WTC11 (cell line): ENCODE measurements at regions not wholly inside any gene's neighbourhood (a gene's known extent, or its start where the extent isn't known, plus 50 kb on each side); places are given as distances from the start of the nearest gene placed in this dataset.

ENCODE experiments used
- ATAC-seq: fragments of 200-7000 bp; cut with Tn5 transposase; 2 replicates; pipeline ENCODE4 v1.10.0; 2021; ENCODE audit warnings: mild to moderate bottlenecking, moderate library complexity
- CTCF ChIA-PET: fragments of 300-600 bp; sonication (Branson Sonifier 250); formaldehyde crosslinking; loops from one replicate; lab custom pipeline; 2021; ENCODE audit warnings: antibody characterized with exemption; lab: Charles Lee
- POLR2A ChIA-PET: fragments of 350-600 bp; sonication (Branson Sonifier 250); formaldehyde crosslinking; loops from one replicate; lab custom pipeline; 2021; ENCODE audit warnings: antibody characterized with exemption; lab: Charles Lee
- DNase-seq: peaks from one replicate; pipeline ENCODE4 v3.0.0; 2021; ENCODE audit warnings: low spot score
- H3K27ac Mint-ChIP-seq: 2 replicates; pipeline ENCODE4 v1.8.0; 2021; ENCODE audit warnings: mixed read lengths
- H3K27me3 Mint-ChIP-seq: 2 replicates; pipeline ENCODE4 v1.8.0; 2021; ENCODE audit warnings: low read depth, mild to moderate bottlenecking, moderate library complexity, mixed read lengths
- H3K36me3 Mint-ChIP-seq: 2 replicates; pipeline ENCODE4 v1.8.0; 2021; ENCODE audit warnings: mixed read lengths
- H3K4me1 Mint-ChIP-seq: 2 replicates; pipeline ENCODE4 v1.8.0; 2022; ENCODE audit warnings: mixed read lengths
- H3K4me3 Mint-ChIP-seq: 2 replicates; pipeline ENCODE4 v1.8.0; 2021; ENCODE audit warnings: mild to moderate bottlenecking, moderate library complexity, mixed read lengths
- H3K9me3 Mint-ChIP-seq: 2 replicates; pipeline ENCODE4 v1.8.0; 2021; ENCODE audit warnings: mixed read lengths
- ATF1 ChIP-seq: sonication (generic); formaldehyde crosslinking; IDR thresholded peaks from 2 replicates; pipeline ENCODE4 v1.8.1; 2023; ENCODE audit warnings: mild to moderate bottlenecking, moderate library complexity, missing genetic modification reagents
- ESRRA ChIP-seq: sonication (generic); formaldehyde crosslinking; IDR thresholded peaks from 2 replicates; pipeline ENCODE4 v1.8.1; 2022; ENCODE audit warnings: mild to moderate bottlenecking, missing genetic modification reagents, borderline replicate concordance
- ETV6 ChIP-seq: sonication (generic); formaldehyde crosslinking; IDR thresholded peaks from 2 replicates; pipeline ENCODE4 v1.8.1; 2022; ENCODE audit warnings: mild to moderate bottlenecking, missing genetic modification reagents
- FOXJ3 ChIP-seq: sonication (generic); formaldehyde crosslinking; IDR thresholded peaks from 2 replicates; pipeline ENCODE4 v1.9.0; 2021; ENCODE audit warnings: missing genetic modification reagents, mild to moderate bottlenecking, borderline replicate concordance
- FOXK1 ChIP-seq: sonication (generic); formaldehyde crosslinking; IDR thresholded peaks from 2 replicates; pipeline ENCODE4 v1.8.0; 2022; ENCODE audit warnings: mild to moderate bottlenecking, moderate library complexity, missing genetic modification reagents
- GABPB1 ChIP-seq: sonication (generic); formaldehyde crosslinking; IDR thresholded peaks from 2 replicates; pipeline ENCODE4 v1.8.1; 2023; ENCODE audit warnings: mild to moderate bottlenecking, missing genetic modification reagents
- HMGA2 ChIP-seq: fragments of 250-450 bp; sonication (Bioruptor Pico); IDR thresholded peaks from 2 replicates; pipeline ENCODE4 v1.4.0; 2021; ENCODE audit warnings: mild to moderate bottlenecking, moderate library complexity
- IRF2 ChIP-seq: sonication (generic); formaldehyde crosslinking; IDR thresholded peaks from 2 replicates; pipeline ENCODE4 v1.8.0; 2022; ENCODE audit warnings: low read depth, missing genetic modification reagents, borderline replicate concordance
- JUN ChIP-seq: sonication (generic); formaldehyde crosslinking; IDR thresholded peaks from 2 replicates; pipeline ENCODE4 v1.8.0; 2023; ENCODE audit warnings: mild to moderate bottlenecking, missing genetic modification reagents
- MYBL2 ChIP-seq: sonication (generic); formaldehyde crosslinking; IDR thresholded peaks from 2 replicates; pipeline ENCODE4 v1.8.1; 2023; ENCODE audit warnings: mild to moderate bottlenecking, moderate library complexity, missing genetic modification reagents
- NFYB ChIP-seq: sonication (generic); formaldehyde crosslinking; conservative IDR thresholded peaks from 2 replicates; pipeline ENCODE4 v1.8.0; 2022; ENCODE audit warnings: low read depth, missing genetic modification reagents
- NR1H2 ChIP-seq: sonication (generic); formaldehyde crosslinking; IDR thresholded peaks from 2 replicates; pipeline ENCODE4 v1.9.0; 2021; ENCODE audit warnings: mild to moderate bottlenecking, moderate library complexity, missing genetic modification reagents
- TCF7 ChIP-seq: sonication (generic); formaldehyde crosslinking; IDR thresholded peaks from 2 replicates; pipeline ENCODE4 v1.8.0; 2022; ENCODE audit warnings: mild to moderate bottlenecking, low read depth, missing genetic modification reagents, moderate library complexity
- ZBTB21 ChIP-seq: sonication (generic); formaldehyde crosslinking; IDR thresholded peaks from 2 replicates; pipeline ENCODE4 v1.8.1; 2023; ENCODE audit warnings: mild to moderate bottlenecking, missing genetic modification reagents, borderline replicate concordance
- ZNF138 ChIP-seq: sonication (generic); formaldehyde crosslinking; conservative IDR thresholded peaks from 2 replicates; pipeline ENCODE4 v1.8.1; 2022; ENCODE audit warnings: mild to moderate bottlenecking, moderate library complexity, missing genetic modification reagents
- ZNF232 ChIP-seq: sonication (generic); formaldehyde crosslinking; IDR thresholded peaks from 2 replicates; pipeline ENCODE4 v1.8.0; 2022; ENCODE audit warnings: mild to moderate bottlenecking, missing genetic modification reagents
- ZNF317 ChIP-seq: sonication (generic); formaldehyde crosslinking; IDR thresholded peaks from 2 replicates; pipeline ENCODE4 v1.8.1; 2023; ENCODE audit warnings: low read depth, mild to moderate bottlenecking, moderate library complexity, missing genetic modification reagents, borderline replicate concordance
- ZNF423 ChIP-seq: fragments of 250-450 bp; sonication (Bioruptor Pico); IDR thresholded peaks from 2 replicates; pipeline ENCODE4 v2.1.2; 2022; ENCODE audit warnings: mild to moderate bottlenecking, moderate library complexity
- ZNF671 ChIP-seq: fragments of 250-450 bp; sonication (Bioruptor Pico); IDR thresholded peaks from 2 replicates; pipeline ENCODE4 v1.8.0; 2021; ENCODE audit warnings: mild to moderate bottlenecking
- TF ChIP-seq, protein P1 (sequence below): sonication (generic); formaldehyde crosslinking; IDR thresholded peaks from 2 replicates; pipeline ENCODE4 v1.8.0; 2022; ENCODE audit warnings: mild to moderate bottlenecking, missing genetic modification reagents
- TF ChIP-seq, protein P2 (sequence below): sonication (generic); formaldehyde crosslinking; conservative IDR thresholded peaks from 2 replicates; pipeline ENCODE4 v1.8.1; 2023; ENCODE audit warnings: mild to moderate bottlenecking, low read depth, missing genetic modification reagents, moderate library complexity
- TF ChIP-seq, protein P3 (sequence below): sonication (generic); formaldehyde crosslinking; IDR thresholded peaks from 2 replicates; pipeline ENCODE4 v1.8.1; 2023; ENCODE audit warnings: mild to moderate bottlenecking, moderate library complexity, missing genetic modification reagents
- TF ChIP-seq, protein P4 (sequence below): sonication (generic); formaldehyde crosslinking; conservative IDR thresholded peaks from 2 replicates; pipeline ENCODE4 v1.8.1; 2022; ENCODE audit warnings: mild to moderate bottlenecking, missing genetic modification reagents
- TF ChIP-seq, protein P5 (sequence below): sonication (generic); formaldehyde crosslinking; IDR thresholded peaks from 2 replicates; pipeline ENCODE4 v1.8.1; 2022; ENCODE audit warnings: missing genetic modification reagents, borderline replicate concordance
- TF ChIP-seq, protein P6 (sequence below): sonication (generic); formaldehyde crosslinking; IDR thresholded peaks from 2 replicates; pipeline ENCODE4 v1.8.1; 2023; ENCODE audit warnings: mild to moderate bottlenecking, missing genetic modification reagents, moderate library complexity
- TF ChIP-seq, protein P7 (sequence below): fragments of 250-450 bp; sonication (Bioruptor Pico); IDR thresholded peaks from 2 replicates; pipeline ENCODE4 v1.9.0; 2021; ENCODE audit warnings: moderate library complexity, mild to moderate bottlenecking, inconsistent platforms, borderline replicate concordance

DNA sequence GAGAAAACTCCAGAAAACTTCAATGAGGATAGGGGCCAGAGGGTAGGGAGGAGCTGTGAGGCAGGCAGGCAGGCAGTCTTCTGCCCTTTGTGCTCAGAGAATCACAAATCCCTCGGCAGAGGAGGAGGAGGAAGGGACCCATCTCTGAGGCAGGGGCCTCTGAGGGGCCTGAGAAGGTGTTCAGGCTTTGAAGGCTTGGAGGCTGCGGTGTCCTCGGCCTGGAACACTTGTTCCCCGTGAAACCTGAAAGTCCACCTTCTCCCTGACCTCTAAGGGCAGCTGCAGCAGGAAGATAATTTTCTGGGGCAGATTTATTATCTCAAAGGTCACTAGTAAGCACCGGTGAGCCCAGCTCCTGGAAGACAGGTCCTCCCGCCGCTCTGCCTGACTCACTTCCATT is 200.3 kb upstream of the BCOR start:
- Mint-ChIP-seq H3K9me3 (no peaks in the 10 kb centered on the region), H3K36me3 (no peaks in the 10 kb centered on the region)
- ATAC-seq, result no peak; the same call in 1 of the 2 replicates

DNA sequence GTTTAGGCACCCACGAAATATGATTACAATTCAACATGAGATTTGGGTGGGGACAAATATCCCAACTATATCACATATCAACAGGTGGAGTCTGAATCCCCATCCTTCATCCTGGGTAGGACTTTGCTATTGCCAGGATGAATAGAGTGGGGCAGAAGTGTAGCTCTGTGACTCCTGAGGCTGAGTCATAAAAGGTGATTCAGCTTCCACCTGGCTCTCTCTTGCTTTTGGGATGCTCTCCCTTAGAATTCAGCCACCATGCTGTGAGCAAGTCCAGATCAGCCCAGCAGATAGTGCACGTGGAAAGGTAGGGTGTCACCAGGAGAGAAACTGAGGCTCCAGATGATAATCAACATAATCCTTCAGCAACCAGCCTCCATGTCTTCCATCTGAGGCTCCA is 193.8 kb upstream of the BCOR start:
- Mint-ChIP-seq H3K27me3 (no peaks in the 10 kb centered on the region; the same call in 1 of the 2 replicates), H3K4me1 (no peaks in the 10 kb centered on the region), H3K36me3 (no peaks in the 10 kb centered on the region), H3K4me3 (no peak overlapping the region), H3K9me3 (peaks cover 14% of the 10 kb centered on the region), H3K27ac (no peak overlapping the region)
- ChIA-PET CTCF (no interaction called here), POLR2A (no interaction called here)
- TF ChIP-seq, protein P1, sequence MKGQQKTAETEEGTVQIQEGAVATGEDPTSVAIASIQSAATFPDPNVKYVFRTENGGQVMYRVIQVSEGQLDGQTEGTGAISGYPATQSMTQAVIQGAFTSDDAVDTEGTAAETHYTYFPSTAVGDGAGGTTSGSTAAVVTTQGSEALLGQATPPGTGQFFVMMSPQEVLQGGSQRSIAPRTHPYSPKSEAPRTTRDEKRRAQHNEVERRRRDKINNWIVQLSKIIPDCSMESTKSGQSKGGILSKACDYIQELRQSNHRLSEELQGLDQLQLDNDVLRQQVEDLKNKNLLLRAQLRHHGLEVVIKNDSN, result no peak
- no peak for TF ChIP-seq JUN (CRISPR knock-in tag)
- TF ChIP-seq FOXK1 (CRISPR knock-in tag), result no peak
- no peak for DNase-seq
- ATAC-seq, result no peak

More for the DNA sequence above, 200.3 kb upstream of the BCOR start:
- Mint-ChIP-seq H3K27me3 (peaks cover 16% of the 10 kb centered on the region), H3K4me1 (peaks cover 17% of the 10 kb centered on the region), H3K4me3 (no peak overlapping the region), H3K27ac (no peak overlapping the region)
- no peak for DNase-seq
- CTCF ChIA-PET, result interaction anchor here (1.7 kb wide), 1 partner anchor 16 kb away, joined by 6 read pairs; no protein-coding TSS in a partner anchor
- no peak for TF ChIP-seq ZNF671 (CRISPR knock-in tag)
- TF ChIP-seq GABPB1 (CRISPR knock-in tag), result no peak
- no peak for TF ChIP-seq JUN (CRISPR knock-in tag)
- no peak for TF ChIP-seq IRF2
- no peak for TF ChIP-seq ZNF423 (CRISPR knock-in tag)
- no peak for TF ChIP-seq MYBL2 (CRISPR knock-in tag)
- TF ChIP-seq NFYB (CRISPR knock-in tag), result no peak
- no peak for TF ChIP-seq TCF7 (CRISPR knock-in tag)
- TF ChIP-seq ETV6, result no peak
- TF ChIP-seq, protein P2, sequence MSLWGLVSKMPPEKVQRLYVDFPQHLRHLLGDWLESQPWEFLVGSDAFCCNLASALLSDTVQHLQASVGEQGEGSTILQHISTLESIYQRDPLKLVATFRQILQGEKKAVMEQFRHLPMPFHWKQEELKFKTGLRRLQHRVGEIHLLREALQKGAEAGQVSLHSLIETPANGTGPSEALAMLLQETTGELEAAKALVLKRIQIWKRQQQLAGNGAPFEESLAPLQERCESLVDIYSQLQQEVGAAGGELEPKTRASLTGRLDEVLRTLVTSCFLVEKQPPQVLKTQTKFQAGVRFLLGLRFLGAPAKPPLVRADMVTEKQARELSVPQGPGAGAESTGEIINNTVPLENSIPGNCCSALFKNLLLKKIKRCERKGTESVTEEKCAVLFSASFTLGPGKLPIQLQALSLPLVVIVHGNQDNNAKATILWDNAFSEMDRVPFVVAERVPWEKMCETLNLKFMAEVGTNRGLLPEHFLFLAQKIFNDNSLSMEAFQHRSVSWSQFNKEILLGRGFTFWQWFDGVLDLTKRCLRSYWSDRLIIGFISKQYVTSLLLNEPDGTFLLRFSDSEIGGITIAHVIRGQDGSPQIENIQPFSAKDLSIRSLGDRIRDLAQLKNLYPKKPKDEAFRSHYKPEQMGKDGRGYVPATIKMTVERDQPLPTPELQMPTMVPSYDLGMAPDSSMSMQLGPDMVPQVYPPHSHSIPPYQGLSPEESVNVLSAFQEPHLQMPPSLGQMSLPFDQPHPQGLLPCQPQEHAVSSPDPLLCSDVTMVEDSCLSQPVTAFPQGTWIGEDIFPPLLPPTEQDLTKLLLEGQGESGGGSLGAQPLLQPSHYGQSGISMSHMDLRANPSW (CRISPR knock-in tag), result no peak
- TF ChIP-seq ATF1 (CRISPR knock-in tag), result no peak
- no peak for TF ChIP-seq ZBTB21 (CRISPR knock-in tag)
- TF ChIP-seq, protein P3, sequence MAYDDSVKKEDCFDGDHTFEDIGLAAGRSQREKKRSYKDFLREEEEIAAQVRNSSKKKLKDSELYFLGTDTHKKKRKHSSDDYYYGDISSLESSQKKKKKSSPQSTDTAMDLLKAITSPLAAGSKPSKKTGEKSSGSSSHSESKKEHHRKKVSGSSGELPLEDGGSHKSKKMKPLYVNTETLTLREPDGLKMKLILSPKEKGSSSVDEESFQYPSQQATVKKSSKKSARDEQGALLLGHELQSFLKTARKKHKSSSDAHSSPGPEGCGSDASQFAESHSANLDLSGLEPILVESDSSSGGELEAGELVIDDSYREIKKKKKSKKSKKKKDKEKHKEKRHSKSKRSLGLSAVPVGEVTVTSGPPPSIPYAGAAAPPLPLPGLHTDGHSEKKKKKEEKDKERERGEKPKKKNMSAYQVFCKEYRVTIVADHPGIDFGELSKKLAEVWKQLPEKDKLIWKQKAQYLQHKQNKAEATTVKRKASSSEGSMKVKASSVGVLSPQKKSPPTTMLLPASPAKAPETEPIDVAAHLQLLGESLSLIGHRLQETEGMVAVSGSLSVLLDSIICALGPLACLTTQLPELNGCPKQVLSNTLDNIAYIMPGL (CRISPR knock-in tag), result no peak
- TF ChIP-seq HMGA2, result no peak
- TF ChIP-seq ZNF232 (CRISPR knock-in tag), result no peak
- no peak for TF ChIP-seq ESRRA (CRISPR knock-in tag)
- POLR2A ChIA-PET, result no interaction called here

DNA sequence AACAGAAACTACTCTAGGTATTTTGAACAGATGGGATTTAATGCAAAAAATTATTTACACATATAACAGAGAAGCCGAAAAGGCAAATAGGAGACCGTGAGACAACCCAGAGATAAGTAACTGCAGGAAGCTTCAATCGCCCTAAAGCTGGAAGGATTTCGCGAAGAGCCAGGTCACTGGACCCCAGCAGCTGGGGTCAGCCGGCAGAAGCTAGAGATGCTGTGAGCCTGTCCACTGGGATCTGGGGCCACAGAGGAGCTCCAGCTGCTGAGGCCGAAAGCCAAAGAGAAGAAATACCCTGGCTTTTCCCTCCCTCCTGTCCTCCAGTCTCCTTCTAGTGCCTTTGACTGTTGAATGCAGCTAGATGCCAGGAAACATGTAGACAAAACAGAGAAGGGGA is 192.8 kb upstream of the BCOR start:
- no peaks in the 10 kb centered on the region; the same call in 1 of the 2 replicates for H3K27me3 Mint-ChIP-seq
- POLR2A ChIA-PET, result no interaction called here
- CTCF ChIA-PET, result no interaction called here
- H3K27ac Mint-ChIP-seq, result no peak overlapping the region
- no peak for DNase-seq
- H3K4me1 Mint-ChIP-seq, result no peaks in the 10 kb centered on the region
- peaks cover 18% of the 10 kb centered on the region for H3K9me3 Mint-ChIP-seq
- no peak for ATAC-seq
- H3K36me3 Mint-ChIP-seq, result 0 out of 2 replicates have a peak, but pooled peaks cover 4% of the 10 kb centered on the region
- H3K4me3 Mint-ChIP-seq, result no peak overlapping the region
- TF ChIP-seq FOXJ3 (CRISPR knock-in tag), result no peak
- TF ChIP-seq GABPB1 (CRISPR knock-in tag), result no peak
- TF ChIP-seq, protein P4, sequence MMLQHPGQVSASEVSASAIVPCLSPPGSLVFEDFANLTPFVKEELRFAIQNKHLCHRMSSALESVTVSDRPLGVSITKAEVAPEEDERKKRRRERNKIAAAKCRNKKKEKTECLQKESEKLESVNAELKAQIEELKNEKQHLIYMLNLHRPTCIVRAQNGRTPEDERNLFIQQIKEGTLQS (CRISPR knock-in tag), result no peak
- no peak for TF ChIP-seq ZNF317 (CRISPR knock-in tag)
- TF ChIP-seq NR1H2 (CRISPR knock-in tag), result no peak
- TF ChIP-seq, protein P5, sequence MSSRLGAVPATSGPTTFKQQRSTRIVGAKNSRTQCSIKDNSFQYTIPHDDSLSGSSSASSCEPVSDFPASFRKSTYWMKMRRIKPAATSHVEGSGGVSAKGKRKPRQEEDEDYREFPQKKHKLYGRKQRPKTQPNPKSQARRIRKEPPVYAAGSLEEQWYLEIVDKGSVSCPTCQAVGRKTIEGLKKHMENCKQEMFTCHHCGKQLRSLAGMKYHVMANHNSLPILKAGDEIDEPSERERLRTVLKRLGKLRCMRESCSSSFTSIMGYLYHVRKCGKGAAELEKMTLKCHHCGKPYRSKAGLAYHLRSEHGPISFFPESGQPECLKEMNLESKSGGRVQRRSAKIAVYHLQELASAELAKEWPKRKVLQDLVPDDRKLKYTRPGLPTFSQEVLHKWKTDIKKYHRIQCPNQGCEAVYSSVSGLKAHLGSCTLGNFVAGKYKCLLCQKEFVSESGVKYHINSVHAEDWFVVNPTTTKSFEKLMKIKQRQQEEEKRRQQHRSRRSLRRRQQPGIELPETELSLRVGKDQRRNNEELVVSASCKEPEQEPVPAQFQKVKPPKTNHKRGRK (CRISPR knock-in tag), result no peak
- TF ChIP-seq, protein P6, sequence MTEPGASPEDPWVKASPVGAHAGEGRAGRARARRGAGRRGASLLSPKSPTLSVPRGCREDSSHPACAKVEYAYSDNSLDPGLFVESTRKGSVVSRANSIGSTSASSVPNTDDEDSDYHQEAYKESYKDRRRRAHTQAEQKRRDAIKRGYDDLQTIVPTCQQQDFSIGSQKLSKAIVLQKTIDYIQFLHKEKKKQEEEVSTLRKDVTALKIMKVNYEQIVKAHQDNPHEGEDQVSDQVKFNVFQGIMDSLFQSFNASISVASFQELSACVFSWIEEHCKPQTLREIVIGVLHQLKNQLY (CRISPR knock-in tag), result no peak
- no peak for TF ChIP-seq ZNF671 (CRISPR knock-in tag)
- no peak for TF ChIP-seq MYBL2 (CRISPR knock-in tag)
- TF ChIP-seq ZNF138 (CRISPR knock-in tag), result no peak
- TF ChIP-seq, protein P7, sequence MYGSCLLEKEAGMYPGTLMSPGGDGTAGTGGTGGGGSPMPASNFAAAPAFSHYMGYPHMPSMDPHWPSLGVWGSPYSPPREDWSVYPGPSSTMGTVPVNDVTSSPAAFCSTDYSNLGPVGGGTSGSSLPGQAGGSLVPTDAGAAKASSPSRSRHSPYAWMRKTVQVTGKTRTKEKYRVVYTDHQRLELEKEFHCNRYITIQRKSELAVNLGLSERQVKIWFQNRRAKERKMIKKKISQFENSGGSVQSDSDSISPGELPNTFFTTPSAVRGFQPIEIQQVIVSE, result no peak
